OCI-LY7 (cell line): ENCODE measurements at regions not wholly inside any gene's neighbourhood (a gene's known extent, or its start where the extent isn't known, plus 50 kb on each side); places are given as distances from the start of the nearest gene placed in this dataset.

Source experiments
- CTCF ChIP-seq: fragments of 200-600 bp; sonication (generic); conservative IDR thresholded peaks from 2 replicates; pipeline ENCODE4 v1.5.1; 2014; ENCODE audit warnings: mild to moderate bottlenecking, antibody characterized with exemption, low read length, moderate library complexity, mixed read lengths
- EZH2phosphoT487 ChIP-seq: fragments of 200-600 bp; sonication (generic); IDR thresholded peaks from 2 replicates; pipeline ENCODE4 v1.6.1; 2018; ENCODE audit warnings: low read depth, borderline replicate concordance, mild to moderate bottlenecking, mixed run types, antibody characterized with exemption, low read length, moderate library complexity, mixed read lengths

- TF ChIP-seq CTCF: no peak
- TF ChIP-seq EZH2phosphoT487: no peak
Observed at GRCh38 chr6:8731874-8732273, 296.5 kb upstream of the SLC35B3 start.
